Endothelial cell of umbilical vein (primary cell): ENCODE measurements at regions not wholly inside any gene's neighbourhood (a gene's known extent, or its start where the extent isn't known, plus 50 kb on each side); places are given as distances from the start of the nearest gene placed in this dataset.

ENCODE experiments used
- BruUV-seq: library from RNA; stranded (reverse); fragments of 400-500 nt; replicated peaks from 2 replicates; lab custom pipeline; 2021; lab: Mats Ljungman, UMichigan
- CTCF ChIA-PET: fragments of 300-600, 350-600 bp; sonication (Branson Sonifier 250); formaldehyde crosslinking; loops from one replicate; lab custom pipeline; 2021; ENCODE audit warnings: antibody characterized with exemption, inconsistent platforms; lab: Charles Lee
- POLR2A ChIA-PET: fragments of 300-600, 350-600 bp; sonication (Branson Sonifier 250); formaldehyde crosslinking; loops from one replicate; lab custom pipeline; 2021; ENCODE audit warnings: antibody characterized with exemption, inconsistent platforms; lab: Charles Lee
- DNase-seq: peaks from one replicate; pipeline ENCODE4 v3.0.0-alpha.2; 2011; ENCODE audit warnings: low read depth, low spot score
- FAIRE-seq: peaks from 2 replicates; lab custom pipeline; 2011; peaks lifted over from hg19 to GRCh38; lab: Jason Lieb, UNC
- H2AFZ ChIP-seq: 2 replicates; pipeline ENCODE4 v1.6.0; 2012; ENCODE audit warnings: low read depth, low read length, control low read depth, inconsistent platforms
- H3K27ac ChIP-seq: 2 replicates; pipeline ENCODE4 v1.5.1; 2011; ENCODE audit warnings: low read depth, mild to moderate bottlenecking, control low read depth, low read length, moderate library complexity; ENCODE audit not compliant: insufficient read depth
- H3K27me3 ChIP-seq, 2 experiments: 2 replicates each; pipeline versions ENCODE4 v1.6.0 to v1.6.1; 2011; ENCODE audit warnings: low read length in 2 of 2, mixed read lengths in 1 of 2; ENCODE audit not compliant: control insufficient read depth in 2 of 2, insufficient read depth in 2 of 2
- H3K36me3 ChIP-seq, 2 experiments: 2 replicates in 1 of 2; 3 replicates in 1 of 2; pipeline ENCODE4 v1.5.1; 2011; ENCODE audit warnings: low read length in 2 of 2, mild to moderate bottlenecking in 1 of 2, moderate library complexity in 1 of 2; ENCODE audit not compliant: control insufficient read depth in 2 of 2, insufficient read depth in 2 of 2; ENCODE audit errors: extremely low read depth in 1 of 2
- H3K4me1 ChIP-seq: 3 replicates; pipeline ENCODE4 v1.5.1; 2011; ENCODE audit warnings: mild to moderate bottlenecking, low read length; ENCODE audit not compliant: control insufficient read depth, insufficient read depth; ENCODE audit errors: extremely low read depth
- H3K4me2 ChIP-seq: 2 replicates; pipeline ENCODE4 v1.6.1; 2011; ENCODE audit warnings: low read length, control low read depth, mixed read lengths; ENCODE audit not compliant: insufficient read depth
- H3K4me3 ChIP-seq, 3 experiments: fragments of 200-600 bp in 1 of 3; sonication (generic), shearing (Covaris generic) in 1 of 3; replicated peaks in 1 of 3; 2 replicates each; pipeline ENCODE4 v1.5.1; 2011 to 2016; ENCODE audit warnings: control low read depth in 3 of 3, low read length in 3 of 3, mild to moderate bottlenecking in 2 of 3, inconsistent platforms in 1 of 3, low read depth in 1 of 3, moderate library complexity in 1 of 3; ENCODE audit not compliant: insufficient read depth in 1 of 3
- H3K79me2 ChIP-seq: 2 replicates; pipeline ENCODE4 v1.6.0; 2012; ENCODE audit warnings: low read length, inconsistent platforms; ENCODE audit not compliant: control insufficient read depth, insufficient read depth
- H3K9ac ChIP-seq: replicated peaks from 2 replicates; pipeline ENCODE3; 2011; ENCODE audit warnings: low read length, control low read depth; ENCODE audit not compliant: insufficient read depth; ENCODE audit errors: extremely low read depth
- H3K9me1 ChIP-seq: replicated peaks from 3 replicates; pipeline ENCODE4 v1.6.0; 2011; ENCODE audit warnings: mild to moderate bottlenecking, low read length; ENCODE audit not compliant: control insufficient read depth, insufficient read depth; ENCODE audit errors: extremely low read depth
- H3K9me3 ChIP-seq: replicated peaks from 2 replicates; pipeline ENCODE4 v1.5.1; 2012; ENCODE audit warnings: low read length, inconsistent platforms; ENCODE audit not compliant: control insufficient read depth, insufficient read depth
- H4K20me1 ChIP-seq: replicated peaks from 2 replicates; pipeline ENCODE3; 2011; ENCODE audit warnings: mild to moderate bottlenecking, low read length; ENCODE audit not compliant: control insufficient read depth, insufficient read depth; ENCODE audit errors: extremely low read depth
- EZH2 ChIP-seq: IDR thresholded peaks from 2 replicates; pipeline ENCODE4 v1.6.1; 2012; ENCODE audit warnings: borderline replicate concordance, low read depth, mild to moderate bottlenecking, moderate library complexity, low read length, inconsistent platforms; ENCODE audit not compliant: severe bottlenecking
- FOS ChIP-seq: IDR thresholded peaks from 2 replicates; pipeline ENCODE4 v1.6.1; 2011; ENCODE audit warnings: mild to moderate bottlenecking, low read length, moderate library complexity, borderline replicate concordance; ENCODE audit not compliant: insufficient read depth
- GATA2 ChIP-seq: IDR thresholded peaks from 2 replicates; pipeline ENCODE4 v1.7.0; 2011; ENCODE audit warnings: low read depth, mild to moderate bottlenecking, moderate library complexity, mixed read lengths, low read length; ENCODE audit not compliant: insufficient read length, insufficient read depth
- JUN ChIP-seq: IDR thresholded peaks from 2 replicates; pipeline ENCODE4 v1.6.1; 2011; ENCODE audit warnings: borderline replicate concordance, low read depth; ENCODE audit not compliant: insufficient read length, insufficient read depth
- MYC ChIP-seq: IDR thresholded peaks from one replicate; pipeline ENCODE4 v1.6.1; 2011; ENCODE audit warnings: mild to moderate bottlenecking, low read depth, low read length
- POLR2A ChIP-seq: IDR thresholded peaks from 2 replicates; pipeline ENCODE4 v1.6.1; 2012; ENCODE audit warnings: low read depth, mild to moderate bottlenecking, control low read depth, low read length
- POLR2AphosphoS5 ChIP-seq: IDR thresholded peaks from 2 replicates; pipeline ENCODE4 v1.6.1; 2012; ENCODE audit warnings: low read depth, mild to moderate bottlenecking, control low read depth, low read length, moderate library complexity; ENCODE audit not compliant: insufficient read depth
- dilution Hi-C: fragments of 300-500 bp; cut with MboI; formaldehyde crosslinking; loops from one replicate; pipeline ENCODE4 v1.15.0; 2019; ENCODE audit warnings: low sequenced_read_pairs; ENCODE audit not compliant: extremely low pct_ligation_motif_present
- intact Hi-C: fragments of 100-400 bp; cut with micrococcal nuclease; formaldehyde crosslinking; loops from one replicate; pipeline ENCODE4 v1.10.0; 2022
- TF ChIP-seq, protein P1 (sequence below): IDR thresholded peaks from 2 replicates; pipeline ENCODE4 v1.6.1; 2011; ENCODE audit not compliant: insufficient read depth, insufficient read length
- TF ChIP-seq, protein P2 (sequence below), 2 donors: IDR thresholded peaks; 1 replicate in 1 of 2; 2 replicates in 1 of 2; pipeline ENCODE4 v1.5.1; 2011; ENCODE audit warnings: low read length in 2 of 2, mild to moderate bottlenecking in 2 of 2, moderate library complexity in 2 of 2, control low read depth in 1 of 2, inconsistent platforms in 1 of 2, low read depth in 1 of 2; ENCODE audit not compliant: insufficient read depth in 1 of 2; ENCODE audit errors: extremely low read depth in 1 of 2

DNA sequence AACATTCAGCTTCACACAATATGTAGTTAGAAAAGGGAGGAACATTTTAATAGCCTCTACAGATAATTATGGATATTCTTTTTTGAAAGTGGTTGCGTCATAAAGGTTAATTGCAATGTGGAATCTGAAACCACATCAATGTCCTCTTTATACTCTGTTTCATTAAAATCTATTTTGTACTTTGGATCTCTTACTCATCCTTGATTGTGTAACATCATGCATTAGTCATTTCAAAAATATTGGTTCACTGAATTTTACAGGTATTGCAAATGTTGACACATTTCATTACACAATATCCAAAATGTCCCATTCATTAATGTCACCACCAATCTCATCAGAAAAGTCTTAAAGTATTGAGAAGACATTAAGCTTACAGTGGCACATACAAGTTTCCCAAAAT, 62.7 kb upstream of the USP9X start:
- intact Hi-C loops, result no loop called here
- peak; percentile 26 for FAIRE-seq

More for the DNA sequence above, 62.7 kb upstream of the USP9X start:
- Histone ChIP-seq H3K4me3 (no peak overlapping the region), H3K79me2 (no peaks in the 10 kb centered on the region), H3K27me3 (no peaks in the 10 kb centered on the region), H3K9me1 (no peaks in the 10 kb centered on the region), H3K9ac (no peak overlapping the region), H3K4me2 (no peak overlapping the region), H4K20me1 (no peaks in the 10 kb centered on the region), H3K27ac (no peak overlapping the region), H3K4me1 (no peaks in the 10 kb centered on the region), H2AFZ (no peak overlapping the region), H3K36me3 (no peaks in the 10 kb centered on the region), H3K9me3 (no peaks in the 10 kb centered on the region)
- TF ChIP-seq, protein P1, sequence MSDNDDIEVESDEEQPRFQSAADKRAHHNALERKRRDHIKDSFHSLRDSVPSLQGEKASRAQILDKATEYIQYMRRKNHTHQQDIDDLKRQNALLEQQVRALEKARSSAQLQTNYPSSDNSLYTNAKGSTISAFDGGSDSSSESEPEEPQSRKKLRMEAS, result no peak
- TF ChIP-seq, protein P2, sequence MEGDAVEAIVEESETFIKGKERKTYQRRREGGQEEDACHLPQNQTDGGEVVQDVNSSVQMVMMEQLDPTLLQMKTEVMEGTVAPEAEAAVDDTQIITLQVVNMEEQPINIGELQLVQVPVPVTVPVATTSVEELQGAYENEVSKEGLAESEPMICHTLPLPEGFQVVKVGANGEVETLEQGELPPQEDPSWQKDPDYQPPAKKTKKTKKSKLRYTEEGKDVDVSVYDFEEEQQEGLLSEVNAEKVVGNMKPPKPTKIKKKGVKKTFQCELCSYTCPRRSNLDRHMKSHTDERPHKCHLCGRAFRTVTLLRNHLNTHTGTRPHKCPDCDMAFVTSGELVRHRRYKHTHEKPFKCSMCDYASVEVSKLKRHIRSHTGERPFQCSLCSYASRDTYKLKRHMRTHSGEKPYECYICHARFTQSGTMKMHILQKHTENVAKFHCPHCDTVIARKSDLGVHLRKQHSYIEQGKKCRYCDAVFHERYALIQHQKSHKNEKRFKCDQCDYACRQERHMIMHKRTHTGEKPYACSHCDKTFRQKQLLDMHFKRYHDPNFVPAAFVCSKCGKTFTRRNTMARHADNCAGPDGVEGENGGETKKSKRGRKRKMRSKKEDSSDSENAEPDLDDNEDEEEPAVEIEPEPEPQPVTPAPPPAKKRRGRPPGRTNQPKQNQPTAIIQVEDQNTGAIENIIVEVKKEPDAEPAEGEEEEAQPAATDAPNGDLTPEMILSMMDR (IDR thresholded peaks at IDR 0.05; ENCODE audit: extremely low read depth in 1 of 2, insufficient read depth in 1 of 2, low read depth in 1 of 2, low read length in 2 of 2), result no peak
- TF ChIP-seq JUN (no peak), EZH2 (no peak), POLR2AphosphoS5 (no peak), POLR2A (no peak), MYC (no peak), FOS (no peak), GATA2 (no peak)
- dilution Hi-C loops, result no loop called here
- ChIA-PET CTCF (no interaction called here), POLR2A (no interaction called here)
- DNase-seq, result no peak
- BruUV-seq, result no TSS peak
